ENCODE measurements at regions not wholly inside any gene's neighbourhood (a gene's known extent, or its start where the extent isn't known, plus 50 kb on each side); places are given as distances from the start of the nearest gene placed in this dataset.

- no peak for DNase-seq (ENCODE audit: low read depth, low spot score)
- no peak overlapping the region for H3K4me3 ChIP-seq (ENCODE audit: low read depth, low read length)
- TF ChIP-seq, protein P1, sequence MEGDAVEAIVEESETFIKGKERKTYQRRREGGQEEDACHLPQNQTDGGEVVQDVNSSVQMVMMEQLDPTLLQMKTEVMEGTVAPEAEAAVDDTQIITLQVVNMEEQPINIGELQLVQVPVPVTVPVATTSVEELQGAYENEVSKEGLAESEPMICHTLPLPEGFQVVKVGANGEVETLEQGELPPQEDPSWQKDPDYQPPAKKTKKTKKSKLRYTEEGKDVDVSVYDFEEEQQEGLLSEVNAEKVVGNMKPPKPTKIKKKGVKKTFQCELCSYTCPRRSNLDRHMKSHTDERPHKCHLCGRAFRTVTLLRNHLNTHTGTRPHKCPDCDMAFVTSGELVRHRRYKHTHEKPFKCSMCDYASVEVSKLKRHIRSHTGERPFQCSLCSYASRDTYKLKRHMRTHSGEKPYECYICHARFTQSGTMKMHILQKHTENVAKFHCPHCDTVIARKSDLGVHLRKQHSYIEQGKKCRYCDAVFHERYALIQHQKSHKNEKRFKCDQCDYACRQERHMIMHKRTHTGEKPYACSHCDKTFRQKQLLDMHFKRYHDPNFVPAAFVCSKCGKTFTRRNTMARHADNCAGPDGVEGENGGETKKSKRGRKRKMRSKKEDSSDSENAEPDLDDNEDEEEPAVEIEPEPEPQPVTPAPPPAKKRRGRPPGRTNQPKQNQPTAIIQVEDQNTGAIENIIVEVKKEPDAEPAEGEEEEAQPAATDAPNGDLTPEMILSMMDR (IDR thresholded peaks at IDR 0.05; ENCODE audit: low read depth, low read length): no peak
- in situ Hi-C loops (cut with HindIII; ENCODE audit: low sequenced_read_pairs): no loop called here
Measured at GRCh38 chrX:112997991-112998390, 157.4 kb upstream of the AMOT start.

- DNase-seq (ENCODE audit: low read depth, low spot score): no peak
- no peak overlapping the region for H3K4me3 ChIP-seq (ENCODE audit: low read depth, low read length)
- TF ChIP-seq, protein P1 (IDR thresholded peaks at IDR 0.05; ENCODE audit: low read depth, low read length): no peak
- in situ Hi-C loops (cut with HindIII; ENCODE audit: low sequenced_read_pairs): no loop called here
Measured at GRCh38 chrX:112991801-112992200, 151.2 kb upstream of the AMOT start.

GRCh38 chrX:112979879-112980278 lies 139.2 kb upstream of the AMOT start:
- no peak overlapping the region for H3K4me3 ChIP-seq (ENCODE audit: low read depth, low read length)
- TF ChIP-seq, protein P1 (IDR thresholded peaks at IDR 0.05; ENCODE audit: low read depth, low read length): no peak
- DNase-seq (ENCODE audit: low read depth, low spot score): no peak
- in situ Hi-C loops (cut with HindIII; ENCODE audit: low sequenced_read_pairs): no loop called here

GRCh38 chrX:112968351-112969133 lies 127.9 kb upstream of the AMOT start:
- H3K4me3 ChIP-seq (ENCODE audit: low read depth, low read length): no peak overlapping the region
- TF ChIP-seq, protein P1 (IDR thresholded peaks at IDR 0.05; ENCODE audit: low read depth, low read length): no peak
- no peak for DNase-seq (ENCODE audit: low read depth, low spot score)
- in situ Hi-C loops (cut with HindIII; ENCODE audit: low sequenced_read_pairs): no loop called here

DNA sequence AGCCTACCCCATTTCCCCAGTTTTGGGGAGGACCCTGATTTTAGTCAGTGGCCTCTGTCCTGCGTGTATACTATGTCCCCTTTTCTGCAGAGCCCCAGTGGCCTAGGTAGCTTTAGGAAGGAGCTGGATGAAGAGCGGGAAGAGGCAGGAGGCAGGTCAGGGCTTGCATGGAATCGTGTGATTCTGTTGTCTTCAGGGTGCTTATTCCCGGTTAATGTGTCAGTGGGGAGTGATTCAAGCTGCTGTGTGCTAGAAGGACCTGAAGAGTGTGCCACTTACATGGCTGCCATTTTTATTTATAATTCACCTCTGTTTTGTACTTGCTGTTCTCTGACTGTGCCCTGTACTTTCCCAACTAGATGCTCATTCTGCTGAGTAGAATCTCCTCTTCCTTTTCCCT lies 127.3 kb upstream of the AMOT start:
- DNase-seq (ENCODE audit: low read depth, low spot score): no peak
- in situ Hi-C loops (cut with HindIII; ENCODE audit: low sequenced_read_pairs): no loop called here
- H3K4me3 ChIP-seq (ENCODE audit: low read depth, low read length): no peak overlapping the region
- TF ChIP-seq, protein P1 (IDR thresholded peaks at IDR 0.05; ENCODE audit: low read depth, low read length): no peak

- H3K4me3 ChIP-seq (ENCODE audit: low read depth, low read length): no peak overlapping the region
- peak; percentile 1 for DNase-seq (ENCODE audit: low read depth, low spot score)
- TF ChIP-seq, protein P1 (IDR thresholded peaks at IDR 0.05; ENCODE audit: low read depth, low read length): no peak
- in situ Hi-C loops (cut with HindIII; ENCODE audit: low sequenced_read_pairs): no loop called here
Measured at GRCh38 chrX:112967341-112967740, 126.7 kb upstream of the AMOT start.
